ENCODE measurements at regions not wholly inside any gene's neighbourhood (a gene's known extent, or its start where the extent isn't known, plus 50 kb on each side); places are given as distances from the start of the nearest gene placed in this dataset.

GRCh38 chr13:40165316-40165932 is 501.0 kb downstream of the FOXO1 start:
- Histone ChIP-seq H3K4me1 (ENCODE audit: control insufficient read depth, insufficient read depth, low read length) (no peaks in the 10 kb centered on the region), H3K36me3 (ENCODE audit: control insufficient read depth in 2 of 2, insufficient read depth in 2 of 2, low read length in 2 of 2) (no peaks in the 10 kb centered on the region), H3K27me3 (ENCODE audit: control insufficient read depth in 1 of 2, insufficient read depth in 2 of 2, low read length in 2 of 2) (no peaks in the 10 kb centered on the region), H3K9ac (ENCODE audit: low read length in 2 of 2) (no peak overlapping the region), H3K4me3 (ENCODE audit: low read length in 2 of 2) (no peak overlapping the region), H3K9me3 (ENCODE audit: control insufficient read depth in 2 of 2, low read length in 2 of 2) (no peaks in the 10 kb centered on the region), H3K27ac (ENCODE audit: low read length) (no peak overlapping the region)

GRCh38 chr13:40167327-40167726 is 499.1 kb downstream of the FOXO1 start:
- H3K36me3 ChIP-seq (ENCODE audit: control insufficient read depth in 2 of 2, insufficient read depth in 2 of 2, low read length in 2 of 2) = no peaks in the 10 kb centered on the region
- no peaks in the 10 kb centered on the region for H3K4me1 ChIP-seq (ENCODE audit: control insufficient read depth, insufficient read depth, low read length)
- peaks cover under 1 to 8% of the 10 kb centered on the region in 2 donors for H3K27me3 ChIP-seq (ENCODE audit: control insufficient read depth in 1 of 2, insufficient read depth in 2 of 2, low read length in 2 of 2)
- H3K9ac ChIP-seq (ENCODE audit: low read length in 2 of 2) = no peak overlapping the region
- H3K9me3 ChIP-seq (ENCODE audit: control insufficient read depth in 2 of 2, low read length in 2 of 2) = no peaks in the 10 kb centered on the region
- no peak overlapping the region for H3K4me3 ChIP-seq (ENCODE audit: low read length in 2 of 2)
- H3K27ac ChIP-seq (ENCODE audit: low read length) = no peak overlapping the region

- H3K4me3 ChIP-seq (ENCODE audit: low read length in 2 of 2) = no peak overlapping the region
- H3K4me1 ChIP-seq (ENCODE audit: control insufficient read depth, insufficient read depth, low read length) = no peaks in the 10 kb centered on the region
- peaks cover 7 to 13% of the 10 kb centered on the region in 2 donors for H3K27me3 ChIP-seq (ENCODE audit: control insufficient read depth in 1 of 2, insufficient read depth in 2 of 2, low read length in 2 of 2)
- no peak overlapping the region for H3K27ac ChIP-seq (ENCODE audit: low read length)
- no peaks in the 10 kb centered on the region for H3K36me3 ChIP-seq (ENCODE audit: control insufficient read depth in 2 of 2, insufficient read depth in 2 of 2, low read length in 2 of 2)
- H3K9ac ChIP-seq (ENCODE audit: low read length in 2 of 2) = no peak overlapping the region
- no peaks in the 10 kb centered on the region for H3K9me3 ChIP-seq (ENCODE audit: control insufficient read depth in 2 of 2, low read length in 2 of 2)
Measured at GRCh38 chr13:40168425-40169166, 497.8 kb downstream of the FOXO1 start.

- H3K9me3 ChIP-seq (ENCODE audit: control insufficient read depth in 2 of 2, low read length in 2 of 2) = no peaks in the 10 kb centered on the region
- no peaks in the 10 kb centered on the region for H3K36me3 ChIP-seq (ENCODE audit: control insufficient read depth in 2 of 2, insufficient read depth in 2 of 2, low read length in 2 of 2)
- H3K27ac ChIP-seq (ENCODE audit: low read length) = no peak overlapping the region
- no peak overlapping the region for H3K4me3 ChIP-seq (ENCODE audit: low read length in 2 of 2)
- H3K27me3 ChIP-seq (ENCODE audit: control insufficient read depth in 1 of 2, insufficient read depth in 2 of 2, low read length in 2 of 2) = peaks cover 7 to 13% of the 10 kb centered on the region in 2 donors
- H3K9ac ChIP-seq (ENCODE audit: low read length in 2 of 2) = no peak overlapping the region
- no peaks in the 10 kb centered on the region for H3K4me1 ChIP-seq (ENCODE audit: control insufficient read depth, insufficient read depth, low read length)
Measured at GRCh38 chr13:40169476-40169875, 497.0 kb downstream of the FOXO1 start.

GRCh38 chr13:40170091-40170490 is 496.4 kb downstream of the FOXO1 start:
- no peak overlapping the region for H3K9ac ChIP-seq (ENCODE audit: low read length in 2 of 2)
- H3K27me3 ChIP-seq (ENCODE audit: control insufficient read depth in 1 of 2, insufficient read depth in 2 of 2, low read length in 2 of 2) = peaks cover 7 to 13% of the 10 kb centered on the region in 2 donors
- H3K4me3 ChIP-seq (ENCODE audit: low read length in 2 of 2) = no peak overlapping the region
- H3K4me1 ChIP-seq (ENCODE audit: control insufficient read depth, insufficient read depth, low read length) = no peaks in the 10 kb centered on the region
- H3K36me3 ChIP-seq (ENCODE audit: control insufficient read depth in 2 of 2, insufficient read depth in 2 of 2, low read length in 2 of 2) = no peaks in the 10 kb centered on the region
- no peak overlapping the region for H3K27ac ChIP-seq (ENCODE audit: low read length)
- no peaks in the 10 kb centered on the region for H3K9me3 ChIP-seq (ENCODE audit: control insufficient read depth in 2 of 2, low read length in 2 of 2)

- Histone ChIP-seq H3K36me3 (ENCODE audit: control insufficient read depth in 2 of 2, insufficient read depth in 2 of 2, low read length in 2 of 2) (no peaks in the 10 kb centered on the region), H3K27ac (ENCODE audit: low read length) (no peak overlapping the region), H3K4me1 (ENCODE audit: control insufficient read depth, insufficient read depth, low read length) (no peaks in the 10 kb centered on the region), H3K27me3 (ENCODE audit: control insufficient read depth in 1 of 2, insufficient read depth in 2 of 2, low read length in 2 of 2) (peaks cover 7 to 13% of the 10 kb centered on the region in 2 donors), H3K9ac (ENCODE audit: low read length in 2 of 2) (no peak overlapping the region), H3K4me3 (ENCODE audit: low read length in 2 of 2) (no peak overlapping the region), H3K9me3 (ENCODE audit: control insufficient read depth in 2 of 2, low read length in 2 of 2) (no peaks in the 10 kb centered on the region)
Measured at GRCh38 chr13:40170982-40171381, 495.5 kb downstream of the FOXO1 start.

- H3K9ac ChIP-seq (ENCODE audit: low read length in 2 of 2) = no peak overlapping the region
- no peak overlapping the region for H3K27ac ChIP-seq (ENCODE audit: low read length)
- H3K4me3 ChIP-seq (ENCODE audit: low read length in 2 of 2) = no peak overlapping the region
- H3K36me3 ChIP-seq (ENCODE audit: control insufficient read depth in 2 of 2, insufficient read depth in 2 of 2, low read length in 2 of 2) = no peaks in the 10 kb centered on the region
- H3K9me3 ChIP-seq (ENCODE audit: control insufficient read depth in 2 of 2, low read length in 2 of 2) = no peaks in the 10 kb centered on the region
- peaks cover 7 to 13% of the 10 kb centered on the region in 2 donors for H3K27me3 ChIP-seq (ENCODE audit: control insufficient read depth in 1 of 2, insufficient read depth in 2 of 2, low read length in 2 of 2)
- H3K4me1 ChIP-seq (ENCODE audit: control insufficient read depth, insufficient read depth, low read length) = no peaks in the 10 kb centered on the region
Measured at GRCh38 chr13:40171566-40171965, 494.9 kb downstream of the FOXO1 start.

GRCh38 chr13:40172149-40172591 is 494.3 kb downstream of the FOXO1 start:
- Histone ChIP-seq H3K27ac (ENCODE audit: low read length) (no peak overlapping the region), H3K9me3 (ENCODE audit: control insufficient read depth in 2 of 2, low read length in 2 of 2) (no peaks in the 10 kb centered on the region), H3K4me3 (ENCODE audit: low read length in 2 of 2) (no peak overlapping the region), H3K36me3 (ENCODE audit: control insufficient read depth in 2 of 2, insufficient read depth in 2 of 2, low read length in 2 of 2) (no peaks in the 10 kb centered on the region), H3K4me1 (ENCODE audit: control insufficient read depth, insufficient read depth, low read length) (no peaks in the 10 kb centered on the region), H3K9ac (ENCODE audit: low read length in 2 of 2) (no peak overlapping the region), H3K27me3 (ENCODE audit: control insufficient read depth in 1 of 2, insufficient read depth in 2 of 2, low read length in 2 of 2) (peaks cover 7 to 13% of the 10 kb centered on the region in 2 donors)

GRCh38 chr13:40172878-40173277 is 493.6 kb downstream of the FOXO1 start:
- Histone ChIP-seq H3K27ac (ENCODE audit: low read length) (no peak overlapping the region), H3K36me3 (ENCODE audit: control insufficient read depth in 2 of 2, insufficient read depth in 2 of 2, low read length in 2 of 2) (no peaks in the 10 kb centered on the region), H3K4me3 (ENCODE audit: low read length in 2 of 2) (no peak overlapping the region), H3K27me3 (ENCODE audit: control insufficient read depth in 1 of 2, insufficient read depth in 2 of 2, low read length in 2 of 2) (peaks cover 7 to 13% of the 10 kb centered on the region in 2 donors), H3K9me3 (ENCODE audit: control insufficient read depth in 2 of 2, low read length in 2 of 2) (no peaks in the 10 kb centered on the region), H3K9ac (ENCODE audit: low read length in 2 of 2) (no peak overlapping the region), H3K4me1 (ENCODE audit: control insufficient read depth, insufficient read depth, low read length) (no peaks in the 10 kb centered on the region)

GRCh38 chr13:40175639-40176038 is 490.8 kb downstream of the FOXO1 start:
- no peak overlapping the region for H3K4me3 ChIP-seq (ENCODE audit: low read length in 2 of 2)
- no peaks in the 10 kb centered on the region for H3K36me3 ChIP-seq (ENCODE audit: control insufficient read depth in 2 of 2, insufficient read depth in 2 of 2, low read length in 2 of 2)
- H3K4me1 ChIP-seq (ENCODE audit: control insufficient read depth, insufficient read depth, low read length) = no peaks in the 10 kb centered on the region
- H3K27ac ChIP-seq (ENCODE audit: low read length) = no peak overlapping the region
- H3K27me3 ChIP-seq (ENCODE audit: control insufficient read depth in 1 of 2, insufficient read depth in 2 of 2, low read length in 2 of 2) = peaks cover 7 to 13% of the 10 kb centered on the region in 2 donors
- H3K9ac ChIP-seq (ENCODE audit: low read length in 2 of 2) = no peak overlapping the region
- H3K9me3 ChIP-seq (ENCODE audit: control insufficient read depth in 2 of 2, low read length in 2 of 2) = no peaks in the 10 kb centered on the region

GRCh38 chr13:40176242-40176641 is 490.2 kb downstream of the FOXO1 start:
- H3K4me3 ChIP-seq (ENCODE audit: low read length in 2 of 2) = no peak overlapping the region
- no peak overlapping the region for H3K9ac ChIP-seq (ENCODE audit: low read length in 2 of 2)
- no peak overlapping the region for H3K27ac ChIP-seq (ENCODE audit: low read length)
- peaks cover 7 to 13% of the 10 kb centered on the region in 2 donors for H3K27me3 ChIP-seq (ENCODE audit: control insufficient read depth in 1 of 2, insufficient read depth in 2 of 2, low read length in 2 of 2)
- H3K4me1 ChIP-seq (ENCODE audit: control insufficient read depth, insufficient read depth, low read length) = no peaks in the 10 kb centered on the region
- no peaks in the 10 kb centered on the region for H3K36me3 ChIP-seq (ENCODE audit: control insufficient read depth in 2 of 2, insufficient read depth in 2 of 2, low read length in 2 of 2)
- no peaks in the 10 kb centered on the region for H3K9me3 ChIP-seq (ENCODE audit: control insufficient read depth in 2 of 2, low read length in 2 of 2)
